ENCODE measurements at regions not wholly inside any gene's neighbourhood (a gene's known extent, or its start where the extent isn't known, plus 50 kb on each side); places are given as distances from the start of the nearest gene placed in this dataset.

- TF ChIP-seq CTCF (conservative IDR thresholded peaks at IDR 0.05; ENCODE audit: low read depth, low read length) (no peak), EZH2 (IDR thresholded peaks at IDR 0.05; ENCODE audit: low read length, unreplicated experiment) (no peak), EZH2phosphoT487 (IDR thresholded peaks at IDR 0.05; ENCODE audit: borderline replicate concordance, low read length) (no peak)
Measured at GRCh38 chr3:178082326-178082906, 453.8 kb upstream of the KCNMB2 start.

All from PC-3 (cell line).